GM23248 (cell line): ENCODE measurements at regions not wholly inside any gene's neighbourhood (a gene's known extent, or its start where the extent isn't known, plus 50 kb on each side); places are given as distances from the start of the nearest gene placed in this dataset.

ENCODE experiments used
- DNase-seq: peaks from one replicate; pipeline ENCODE4 v3.0.0-alpha.2; 2015
- H2AFZ ChIP-seq: fragments of 200-600 bp; sonication (generic); 2 replicates; pipeline ENCODE4 v1.6.1; 2016; ENCODE audit warnings: antibody characterized with exemption
- H3F3A ChIP-seq: fragments of 200-600 bp; sonication (generic); 2 replicates; pipeline ENCODE4 v1.6.1; 2016; ENCODE audit warnings: mild to moderate bottlenecking, antibody characterized with exemption, mixed run types; ENCODE audit not compliant: insufficient read depth
- H3K27ac ChIP-seq: fragments of 200-600 bp; sonication (generic); 2 replicates; pipeline ENCODE4 v1.5.1; 2016; ENCODE audit warnings: mild to moderate bottlenecking
- H3K27me3 ChIP-seq: fragments of 200-600 bp; sonication (generic); replicated peaks from 2 replicates; pipeline ENCODE4 v1.6.1; 2016; ENCODE audit warnings: mild to moderate bottlenecking; ENCODE audit not compliant: insufficient read depth
- H3K36me3 ChIP-seq: fragments of 200-600 bp; sonication (generic); 2 replicates; pipeline ENCODE4 v1.6.1; 2016; ENCODE audit warnings: low read depth, mild to moderate bottlenecking
- H3K4me1 ChIP-seq: fragments of 200-600 bp; sonication (generic); 2 replicates; pipeline ENCODE4 v1.6.1; 2016; ENCODE audit warnings: mild to moderate bottlenecking; ENCODE audit not compliant: insufficient read depth
- H3K4me2 ChIP-seq: fragments of 200-600 bp; sonication (generic); one replicate; pipeline ENCODE4 v1.6.1; 2016; ENCODE audit warnings: mild to moderate bottlenecking; ENCODE audit not compliant: unreplicated experiment
- H3K4me3 ChIP-seq: fragments of 200-600 bp; sonication (generic); 2 replicates; pipeline ENCODE4 v1.5.1; 2016; ENCODE audit warnings: mild to moderate bottlenecking
- H3K79me2 ChIP-seq: fragments of 200-600 bp; sonication (generic); 2 replicates; pipeline ENCODE4 v1.6.1; 2016; ENCODE audit warnings: mild to moderate bottlenecking; ENCODE audit not compliant: insufficient read depth
- H3K9ac ChIP-seq: fragments of 200-600 bp; sonication (generic); 2 replicates; pipeline ENCODE4 v1.6.1; 2016; ENCODE audit warnings: mild to moderate bottlenecking
- H3K9me2 ChIP-seq: fragments of 200-600 bp; sonication (generic); 2 replicates; pipeline ENCODE4 v1.6.1; 2016; ENCODE audit warnings: mixed run types, mild to moderate bottlenecking, moderate library complexity; ENCODE audit not compliant: insufficient read depth
- H3K9me3 ChIP-seq: fragments of 200-600 bp; sonication (generic); one replicate; pipeline ENCODE4 v1.6.1; 2017; ENCODE audit warnings: low read depth
- H4K20me1 ChIP-seq: fragments of 200-600 bp; sonication (generic); 2 replicates; pipeline ENCODE4 v1.6.0; 2016; ENCODE audit not compliant: insufficient read depth
- EZH2 ChIP-seq: fragments of 200-600 bp; sonication (generic); IDR thresholded peaks from 2 replicates; pipeline ENCODE4 v1.6.1; 2018; ENCODE audit warnings: antibody characterized with exemption, mild to moderate bottlenecking; ENCODE audit not compliant: insufficient read depth, poor library complexity, severe bottlenecking
- EZH2phosphoT487 ChIP-seq: fragments of 200-600 bp; sonication (generic); IDR thresholded peaks from 2 replicates; pipeline ENCODE4 v1.6.1; 2018; ENCODE audit warnings: antibody characterized with exemption, moderate library complexity, mild to moderate bottlenecking, low read depth; ENCODE audit not compliant: insufficient read depth
- WGBS, 2 experiments: methylation state at CpG; one replicate each; pipeline ENCODE4 v1.1.6; 2015 to 2017; ENCODE audit warnings: low lambda C conversion rate in 2 of 2, low coverage in 1 of 2; ENCODE audit errors: missing lambda C conversion rate in 2 of 2; 5-methylcytosine and 5-hydroxymethylcytosine counted together
- in situ Hi-C: fragments of 300-500 bp; cut with MboI; formaldehyde crosslinking; loops from 2 replicates; pipeline ENCODE4 v1.15.0; 2020

DNA sequence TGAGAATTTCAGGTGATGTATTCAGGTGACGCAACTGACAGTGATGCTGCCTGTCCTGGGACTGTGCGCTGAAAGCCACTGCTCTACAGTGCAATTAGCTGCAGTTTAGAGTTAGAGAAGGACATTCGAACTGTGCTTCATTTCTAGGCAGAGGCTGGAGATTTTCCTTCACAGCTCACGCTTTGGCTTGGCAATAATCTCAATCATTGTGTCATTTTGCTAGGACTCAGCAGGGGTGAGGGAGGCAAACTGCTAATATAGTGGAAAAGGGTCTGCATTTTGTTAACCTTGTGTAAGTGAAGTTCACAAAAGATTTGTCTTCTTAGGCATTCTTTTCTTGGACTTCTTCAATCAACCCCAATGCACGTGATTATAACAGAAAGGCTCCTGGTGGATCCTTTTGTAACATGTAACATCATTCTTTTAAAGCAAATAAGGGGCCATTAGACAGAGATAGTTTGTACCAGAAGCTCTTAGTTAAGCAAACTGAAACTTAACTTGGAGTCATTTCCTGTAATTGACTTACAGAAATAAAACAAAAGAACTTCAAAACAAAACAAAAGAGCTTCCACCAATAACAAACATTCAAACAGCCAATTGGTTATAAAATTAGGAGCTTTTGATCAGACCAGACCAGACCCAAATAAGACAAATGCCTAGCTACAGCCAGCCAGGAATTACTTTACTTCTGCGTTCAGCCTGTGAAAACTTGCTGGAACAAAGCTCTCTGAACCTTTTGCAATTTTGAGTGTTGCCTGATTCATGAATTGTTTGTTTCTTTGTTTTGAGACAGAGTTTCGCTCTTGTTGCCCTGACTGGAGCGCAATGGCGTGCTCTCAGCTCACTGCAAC lies 1376.3 kb upstream of the CELF4 start:
- WGBS, 2 experiments, result 28 to 29% methylated on average over 9 of the region's 9 CpGs
- Histone ChIP-seq H3K9me3 (no peaks in the 10 kb centered on the region), H3K27me3 (no peaks in the 10 kb centered on the region), H3K27ac (no peak overlapping the region), H3K4me3 (no peak overlapping the region), H3K9ac (no peak overlapping the region), H3F3A (no peaks in the 10 kb centered on the region), H3K79me2 (no peaks in the 10 kb centered on the region), H4K20me1 (no peaks in the 10 kb centered on the region; the same call in 1 of the 2 replicates), H3K4me2 (no peak overlapping the region), H2AFZ (no peak overlapping the region), H3K9me2 (no peaks in the 10 kb centered on the region), H3K4me1 (no peaks in the 10 kb centered on the region), H3K36me3 (no peaks in the 10 kb centered on the region)
- no peak for DNase-seq
- in situ Hi-C loops, result no loop called here
- TF ChIP-seq EZH2 (no peak), EZH2phosphoT487 (no peak)

GRCh38 chr18:38940863-38941531 lies 1375.4 kb upstream of the CELF4 start:
- Histone ChIP-seq H4K20me1 (no peaks in the 10 kb centered on the region; the same call in 1 of the 2 replicates), H3K4me2 (no peak overlapping the region), H3K79me2 (no peaks in the 10 kb centered on the region), H3K27ac (no peak overlapping the region), H3K4me1 (no peaks in the 10 kb centered on the region), H2AFZ (no peak overlapping the region), H3K9me2 (no peaks in the 10 kb centered on the region), H3K36me3 (no peaks in the 10 kb centered on the region), H3K9me3 (no peaks in the 10 kb centered on the region), H3K9ac (no peak overlapping the region), H3F3A (no peaks in the 10 kb centered on the region), H3K4me3 (no peak overlapping the region), H3K27me3 (no peaks in the 10 kb centered on the region)
- peak; percentile 9 for DNase-seq
- in situ Hi-C loops, result no loop called here
- WGBS, 2 experiments, result 66 to 69% methylated on average over 13 of the region's 13 CpGs
- TF ChIP-seq EZH2 (no peak), EZH2phosphoT487 (no peak)

GRCh38 chr18:38940475-38940862 lies 1374.9 kb upstream of the CELF4 start:
- H3K27ac ChIP-seq, result no peak overlapping the region
- no peaks in the 10 kb centered on the region for H3K27me3 ChIP-seq
- H3K4me2 ChIP-seq, result no peak overlapping the region

GRCh38 chr18:38933910-38934510 lies 1368.4 kb upstream of the CELF4 start:
- Histone ChIP-seq H3K9me3 (no peaks in the 10 kb centered on the region), H3K9ac (no peak overlapping the region), H3K36me3 (no peaks in the 10 kb centered on the region), H3F3A (no peaks in the 10 kb centered on the region), H3K27ac (no peak overlapping the region), H4K20me1 (no peaks in the 10 kb centered on the region; the same call in 1 of the 2 replicates), H3K4me1 (no peaks in the 10 kb centered on the region), H3K79me2 (no peaks in the 10 kb centered on the region), H3K27me3 (no peaks in the 10 kb centered on the region), H3K4me2 (no peak overlapping the region), H3K4me3 (no peak overlapping the region), H2AFZ (no peak overlapping the region), H3K9me2 (no peaks in the 10 kb centered on the region)
- TF ChIP-seq EZH2phosphoT487, result no peak
- no peak for TF ChIP-seq EZH2
- in situ Hi-C loops, result no loop called here
- DNase-seq, result no peak

More at GRCh38 chr18:38940475-38940862, 1374.9 kb upstream of the CELF4 start:
- no peak for TF ChIP-seq EZH2phosphoT487
- TF ChIP-seq EZH2, result no peak
- Histone ChIP-seq H3K79me2 (no peaks in the 10 kb centered on the region), H3K9ac (no peak overlapping the region), H3K4me1 (no peaks in the 10 kb centered on the region), H2AFZ (no peak overlapping the region), H3K4me3 (no peak overlapping the region), H3F3A (no peaks in the 10 kb centered on the region), H3K36me3 (no peaks in the 10 kb centered on the region), H4K20me1 (no peaks in the 10 kb centered on the region; the same call in 1 of the 2 replicates), H3K9me3 (no peaks in the 10 kb centered on the region), H3K9me2 (no peaks in the 10 kb centered on the region)
- in situ Hi-C loops, result no loop called here
- no peak for DNase-seq
